NCI-H2171 treated with DMSO at 0.1 percent for 48 hours (cell line): ENCODE measurements at regions not wholly inside any gene's neighbourhood (a gene's known extent, or its start where the extent isn't known, plus 50 kb on each side); places are given as distances from the start of the nearest gene placed in this dataset.
A peak's percentile ranks its signal among the peaks of the same experiment; 100 is the strongest.

ENCODE experiments used
- DNase-seq: peaks from one replicate; lab custom pipeline; 2025; lab: John Stamatoyannopoulos, UW

DNA sequence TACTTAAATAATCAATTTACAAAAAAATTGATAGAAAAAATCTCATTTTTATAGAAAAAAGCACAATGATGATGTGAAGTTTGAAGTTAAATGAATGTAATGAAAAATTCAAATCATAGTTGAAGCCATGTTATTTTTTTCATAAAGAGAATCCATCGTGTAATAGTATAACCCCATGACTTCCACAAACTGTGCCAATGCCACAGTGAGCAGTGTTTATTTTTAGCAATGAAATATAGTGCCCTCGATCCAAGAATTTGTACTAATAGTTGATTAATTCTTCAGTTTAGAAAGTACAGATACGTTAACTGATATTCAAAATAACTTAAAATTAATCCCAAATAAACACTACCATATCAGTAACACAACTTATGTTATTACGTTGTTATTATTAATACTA lies 225.9 kb downstream of the PTPRC start:
- DNase-seq = no peak

DNA sequence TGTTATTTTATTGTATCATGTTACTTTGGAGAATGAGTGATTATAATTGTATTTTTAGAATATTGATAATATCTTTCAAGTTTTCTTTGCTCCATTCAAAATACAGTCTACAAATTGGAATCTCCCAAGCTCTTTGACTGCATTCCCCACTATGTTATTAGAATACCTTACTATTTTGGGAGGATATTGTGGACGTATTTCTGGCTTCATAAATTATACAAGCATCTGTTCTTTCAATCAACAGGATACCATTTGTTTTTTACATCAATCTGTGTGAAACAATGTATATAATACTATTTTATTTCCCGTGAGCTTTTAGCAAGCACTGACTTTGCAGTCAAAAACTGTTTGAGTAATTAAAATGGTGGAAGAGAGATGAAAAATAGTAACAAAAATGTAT lies 226.5 kb downstream of the PTPRC start:
- DNase-seq = no peak

DNA sequence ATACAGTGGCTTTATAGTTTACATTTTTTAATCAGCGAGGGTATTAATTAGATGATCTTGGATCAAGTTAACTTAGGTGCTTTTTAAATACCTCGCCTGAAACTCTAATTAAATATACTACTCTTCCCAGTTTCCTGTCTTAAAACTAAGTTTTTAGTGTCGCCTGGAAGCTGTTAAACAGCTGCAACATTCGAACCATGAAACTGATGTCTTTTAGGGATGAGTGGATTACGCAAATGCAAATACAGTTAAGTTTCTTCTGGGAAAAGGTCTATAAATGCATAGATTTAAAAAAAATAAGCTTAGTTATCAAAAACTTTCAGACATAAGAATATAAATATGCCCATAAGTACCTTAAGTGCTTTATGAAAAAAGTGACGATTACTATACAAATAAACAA lies 228.3 kb downstream of the PTPRC start:
- DNase-seq = no peak

DNA sequence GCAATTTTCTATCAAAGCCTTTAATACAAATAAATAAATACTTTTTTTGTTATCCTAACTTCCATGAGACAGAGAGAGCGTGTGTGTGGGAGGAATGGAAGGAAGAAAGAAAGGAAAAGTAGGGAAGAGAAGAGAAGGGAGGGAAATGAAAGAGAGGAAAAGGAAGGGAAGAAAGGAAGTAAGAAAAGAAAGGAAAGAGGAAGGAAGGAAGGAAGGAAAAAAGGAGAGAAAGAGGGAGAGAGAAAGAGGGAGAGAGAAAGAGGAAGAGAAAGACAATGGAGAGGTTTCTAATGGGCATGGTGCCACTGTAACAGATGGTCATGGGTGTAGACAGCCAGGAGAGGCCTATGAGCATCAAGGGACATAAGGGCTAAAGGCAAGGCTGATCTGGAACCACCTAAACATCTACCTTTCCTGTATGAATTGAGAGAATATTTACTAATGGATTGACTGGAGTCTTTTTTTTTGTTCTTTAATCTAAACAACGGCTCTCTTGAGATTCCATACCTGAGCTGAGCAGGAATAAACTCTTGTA lies 234.9 kb downstream of the PTPRC start:
- DNase-seq = peak; percentile 38

DNA sequence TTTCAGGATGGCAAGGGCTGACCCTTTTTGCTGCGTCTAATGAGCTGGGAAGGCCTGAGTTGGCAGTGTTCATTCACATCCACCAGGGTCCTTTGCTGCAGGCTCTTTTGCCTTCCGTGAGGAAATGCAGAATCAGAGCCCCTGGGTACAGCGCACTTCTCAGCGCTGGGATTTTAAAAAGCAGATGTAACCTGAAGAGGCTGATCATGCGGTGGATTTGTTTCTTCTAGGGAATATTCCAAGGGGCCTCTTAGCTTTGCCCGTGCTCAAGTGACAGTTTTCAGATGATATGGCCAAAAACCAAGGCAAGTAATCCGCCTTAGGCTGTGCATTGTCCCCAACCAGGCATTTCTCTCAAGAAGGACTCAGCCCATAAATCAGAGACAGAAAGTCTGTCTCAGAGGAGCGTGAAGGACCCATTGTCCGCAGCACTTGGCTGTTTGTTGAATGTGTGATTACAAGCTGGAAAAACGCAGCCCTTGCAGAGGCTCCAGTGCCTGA lies 237.6 kb downstream of the PTPRC start:
- DNase-seq = no peak

DNA sequence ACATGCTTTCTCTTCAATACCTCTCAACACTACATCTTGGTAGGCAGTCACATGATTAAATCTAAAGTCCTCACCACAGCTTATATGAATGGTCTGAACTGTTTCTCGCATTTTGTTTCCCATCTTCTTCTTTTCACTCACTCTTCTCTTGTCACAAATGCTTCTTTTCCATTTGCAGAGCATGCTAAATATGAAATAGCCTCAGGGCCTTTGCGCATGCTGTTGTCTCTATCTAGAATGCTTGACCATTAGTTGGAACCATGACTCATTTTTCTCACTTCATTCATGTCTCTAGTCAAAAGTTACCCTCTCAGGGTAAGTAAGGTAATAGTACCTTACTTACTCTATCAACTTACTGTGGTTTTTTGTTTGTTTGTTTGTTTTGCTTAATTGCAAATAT lies 239.7 kb downstream of the PTPRC start:
- no peak for DNase-seq

DNA sequence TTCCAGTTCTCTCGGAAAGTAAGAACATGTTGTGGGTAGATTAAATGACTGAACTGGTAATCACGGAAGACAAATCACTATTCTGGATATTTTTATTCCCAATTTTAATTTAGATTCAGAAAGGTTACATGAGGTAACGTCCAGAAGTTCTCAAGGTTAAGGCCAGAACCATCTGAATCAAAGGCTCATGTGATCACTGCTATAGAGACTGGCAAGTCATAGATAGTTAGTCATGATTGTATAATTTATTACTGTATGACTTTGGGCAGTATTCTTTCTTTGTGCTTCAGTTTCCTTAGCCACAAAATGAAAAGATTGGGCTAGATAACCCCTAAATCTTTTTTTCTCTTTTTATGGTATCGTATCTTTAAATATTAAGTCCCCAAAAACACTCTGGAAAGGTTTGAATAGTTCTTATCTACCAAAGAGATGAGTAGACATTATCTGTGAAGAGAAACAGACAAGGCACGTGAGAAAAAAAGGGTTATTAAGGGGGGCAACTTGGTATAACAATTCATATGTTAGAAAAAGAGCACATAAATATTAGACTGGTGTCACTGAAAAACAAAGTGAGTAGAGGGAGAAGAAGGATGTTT lies 241.0 kb downstream of the PTPRC start:
- no peak for DNase-seq

DNA sequence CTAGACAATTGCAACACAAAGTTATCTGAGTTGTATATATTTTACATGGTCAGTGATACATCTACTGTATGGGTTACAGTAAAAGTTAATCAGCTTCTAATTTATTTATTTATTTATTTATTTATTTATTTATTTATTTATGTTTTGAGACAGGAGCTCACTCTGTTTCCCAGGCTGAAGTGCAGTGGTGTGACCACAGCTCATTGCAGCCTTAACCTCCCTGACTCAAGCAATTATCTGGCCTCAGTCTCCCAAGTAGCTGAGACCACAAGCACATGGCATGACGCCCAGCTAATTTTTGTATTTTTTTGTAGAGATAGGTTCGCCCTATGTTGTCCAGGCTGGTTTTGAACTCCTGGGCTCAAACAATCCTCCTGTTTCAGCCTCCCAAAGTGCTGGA lies 241.6 kb downstream of the PTPRC start:
- DNase-seq = no peak

DNA sequence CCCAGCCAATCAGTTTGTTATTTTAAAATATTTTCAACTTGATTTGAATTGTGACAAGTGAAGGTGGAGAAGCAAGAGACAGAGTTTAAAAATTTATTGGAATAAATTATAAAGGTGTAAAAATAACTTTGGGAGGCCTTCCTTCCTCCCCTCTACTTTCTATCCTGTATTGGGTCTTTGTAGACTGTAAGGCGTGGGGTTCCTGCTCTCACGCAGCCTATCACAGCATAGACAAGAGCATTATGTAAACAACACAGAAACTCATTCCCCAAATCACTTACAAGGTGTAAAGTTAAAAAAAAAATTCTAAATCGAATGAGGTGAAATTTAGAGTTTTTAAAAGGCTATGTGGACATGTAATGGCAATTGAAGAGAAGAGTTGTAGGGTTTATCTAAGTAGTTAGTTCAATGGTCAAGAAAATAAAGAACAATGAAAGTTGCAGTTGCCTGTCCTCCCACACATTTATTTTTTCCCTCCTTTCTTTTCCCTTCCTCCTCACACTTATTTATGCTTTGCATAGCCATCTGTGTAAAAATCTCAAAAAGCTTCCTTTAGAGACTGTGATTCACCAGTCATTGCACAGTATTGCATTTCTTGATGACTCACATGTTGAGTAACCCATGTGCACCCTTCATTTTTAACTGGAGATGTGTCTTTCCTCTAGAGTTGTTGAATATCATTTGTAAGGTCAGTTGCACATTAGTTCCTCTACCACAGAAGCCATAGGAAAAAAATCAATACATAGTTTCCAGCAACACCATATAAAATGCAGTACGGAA lies 242.2 kb downstream of the PTPRC start:
- no peak for DNase-seq

DNA sequence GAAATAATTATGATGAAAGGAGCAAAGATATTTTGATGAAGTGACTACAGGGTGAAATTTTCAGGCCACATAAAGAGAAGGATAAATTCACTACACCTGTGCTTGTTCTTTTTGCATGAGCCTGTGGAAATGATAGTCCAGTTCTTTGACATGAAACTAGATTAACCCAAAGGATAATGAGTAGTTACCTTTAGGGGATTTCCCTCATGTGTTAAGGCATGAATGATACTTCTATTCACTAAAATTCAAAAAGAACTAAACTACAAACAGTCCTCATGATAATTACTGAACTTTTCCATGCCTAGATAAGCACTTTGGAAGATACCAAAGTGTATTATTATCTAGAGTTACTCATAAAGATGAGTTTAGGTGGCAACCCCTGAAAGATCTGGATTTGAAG lies 244.3 kb downstream of the PTPRC start:
- no peak for DNase-seq

DNA sequence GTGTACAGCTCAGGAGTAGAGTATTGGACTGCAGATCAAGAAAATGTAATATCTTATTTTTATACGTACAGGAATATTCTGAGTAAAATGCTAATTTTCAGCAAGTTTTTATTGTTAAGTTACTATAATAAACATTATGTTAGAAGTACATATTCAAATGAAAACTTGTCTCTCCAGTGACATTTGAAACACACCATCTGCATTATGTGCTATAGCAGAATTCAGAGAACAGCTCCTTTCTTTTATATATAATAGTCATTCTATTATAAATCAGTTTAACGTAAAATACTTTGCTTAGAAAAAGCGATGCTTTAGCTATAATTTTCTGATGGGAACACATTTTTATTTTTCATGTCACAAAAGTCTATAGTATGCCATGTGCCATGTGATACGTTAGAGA lies 249.0 kb downstream of the PTPRC start:
- DNase-seq = no peak

DNA sequence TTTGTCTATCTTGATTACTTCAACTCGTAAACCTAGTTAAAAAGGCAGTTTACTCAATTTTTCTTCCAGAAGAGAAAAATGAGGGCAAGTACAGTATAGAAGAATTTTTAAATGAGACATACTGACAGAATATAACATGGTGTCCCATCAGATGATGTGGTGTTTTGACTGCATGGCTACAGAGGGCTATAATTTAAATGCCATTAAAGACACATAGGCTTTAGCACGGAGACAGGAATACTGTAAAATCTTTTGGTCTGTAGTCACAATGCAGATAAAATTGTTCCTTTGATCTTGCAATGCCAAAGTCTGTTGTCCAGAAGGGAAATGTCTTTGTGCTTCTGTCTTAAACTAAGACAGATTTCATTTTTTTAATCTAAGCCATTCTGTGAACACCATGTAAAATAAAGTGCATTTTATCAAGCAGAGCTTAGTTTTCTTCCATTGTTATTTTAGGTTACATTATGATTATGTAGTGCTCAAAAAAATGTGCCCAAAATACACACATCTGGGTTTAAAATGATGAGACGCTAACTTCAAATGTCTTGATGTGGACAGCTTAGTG lies 249.6 kb downstream of the PTPRC start:
- DNase-seq = no peak

DNA sequence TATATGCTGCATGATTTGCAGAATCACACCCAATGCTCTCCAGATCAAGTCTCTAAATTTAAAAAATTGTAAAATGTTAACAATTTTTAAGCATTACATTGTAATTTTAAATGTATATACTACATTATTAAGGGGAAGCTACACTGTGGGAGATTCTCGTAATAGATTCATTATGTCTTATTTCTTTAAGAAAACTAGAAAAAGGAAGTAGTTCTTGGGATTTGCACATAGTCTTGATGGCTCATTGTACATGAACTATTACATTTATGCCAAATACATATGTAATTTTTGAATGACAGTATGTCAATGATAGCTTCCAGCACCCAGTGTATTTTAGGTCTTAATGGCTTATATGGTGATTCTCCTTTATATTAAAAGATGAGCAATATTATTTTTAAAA lies 250.3 kb downstream of the PTPRC start:
- no peak for DNase-seq

DNA sequence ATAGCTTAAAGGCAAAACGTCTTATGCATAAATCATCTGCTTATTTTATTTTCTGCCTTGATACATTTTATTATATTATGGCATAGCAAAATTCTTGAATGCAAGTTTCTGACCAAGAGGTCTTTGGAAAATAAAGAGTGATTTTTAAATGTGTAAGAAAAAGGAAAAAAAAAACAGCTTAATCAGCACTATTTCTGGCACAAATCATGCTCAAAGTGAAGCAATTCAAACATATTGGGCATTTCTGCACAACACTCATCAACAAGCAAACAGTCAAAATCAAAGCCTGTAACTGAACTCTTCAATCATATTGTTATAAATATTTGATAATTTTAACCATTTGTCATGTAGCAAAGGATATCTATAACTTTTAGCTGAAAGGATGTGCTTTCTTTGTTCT lies 250.9 kb downstream of the PTPRC start:
- no peak for DNase-seq

DNA sequence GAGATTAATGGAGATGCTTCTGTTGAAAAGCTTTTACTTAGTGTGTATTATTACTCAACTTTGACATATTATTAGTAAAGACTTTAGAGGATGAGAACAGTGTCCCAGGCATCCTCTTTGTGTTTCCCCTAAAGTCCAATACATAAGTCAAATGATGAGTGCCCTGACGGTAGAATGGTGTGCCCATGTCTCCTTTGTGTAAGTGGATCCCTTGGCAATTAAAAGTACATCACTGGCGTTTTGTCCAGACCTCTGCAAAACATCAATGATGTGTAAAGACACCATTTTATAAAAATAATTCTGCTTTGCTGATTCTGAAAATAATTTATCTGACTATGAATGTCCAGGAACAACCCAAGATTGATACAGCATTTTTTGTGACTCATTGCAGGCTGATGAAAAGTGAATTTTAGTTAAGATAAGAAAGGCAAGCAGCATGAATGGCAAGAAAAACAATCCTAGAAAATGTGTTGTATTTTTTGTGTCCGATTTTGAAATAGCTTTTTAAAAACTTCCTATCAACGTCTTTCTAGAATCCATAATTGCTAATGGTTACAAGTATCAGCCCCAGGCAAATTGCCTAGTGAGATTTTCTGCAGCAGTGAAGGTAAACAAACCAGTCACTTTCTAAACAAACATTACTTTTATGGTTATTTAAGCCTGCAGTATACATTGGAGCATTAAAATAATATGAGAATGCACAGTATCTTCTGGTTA lies 251.5 kb downstream of the PTPRC start:
- no peak for DNase-seq

DNA sequence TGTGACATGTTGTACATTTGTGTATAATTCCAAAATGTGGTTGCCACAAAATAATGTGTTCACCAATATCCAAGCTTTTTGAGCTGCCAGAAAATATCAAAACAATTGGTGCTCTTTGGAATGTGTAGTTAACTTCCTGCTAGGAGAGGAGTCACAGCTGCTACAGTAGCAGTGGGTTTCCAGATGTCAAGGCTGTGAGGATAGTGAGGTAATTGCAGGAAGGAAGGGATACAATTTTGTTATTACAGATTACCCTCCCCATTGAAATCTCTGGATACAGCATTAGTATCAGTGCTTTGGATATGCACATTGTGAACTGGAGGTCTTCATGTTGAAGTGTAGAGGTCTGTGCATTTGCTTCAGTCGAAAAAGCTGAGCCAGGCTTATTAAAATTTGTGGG lies 253.2 kb downstream of the PTPRC start:
- DNase-seq = no peak

DNA sequence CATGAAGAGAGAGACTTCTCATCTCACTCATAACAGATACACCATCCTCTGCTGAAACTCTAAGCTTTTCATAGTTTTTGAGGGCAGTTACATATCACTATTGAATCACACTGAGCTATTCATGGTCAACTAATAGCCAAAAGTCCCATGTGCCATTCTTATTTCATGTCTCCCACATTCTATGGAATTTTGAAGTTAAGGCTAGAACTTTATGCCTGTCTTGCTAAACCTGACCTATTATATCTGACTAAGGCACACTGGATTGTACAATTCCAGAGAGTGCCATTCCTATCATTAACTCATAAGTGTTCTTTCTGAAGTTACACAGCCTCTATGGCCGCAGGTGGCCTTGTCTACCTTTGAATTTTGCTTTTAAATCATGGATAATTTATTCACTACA lies 254.3 kb downstream of the PTPRC start:
- DNase-seq = no peak

DNA sequence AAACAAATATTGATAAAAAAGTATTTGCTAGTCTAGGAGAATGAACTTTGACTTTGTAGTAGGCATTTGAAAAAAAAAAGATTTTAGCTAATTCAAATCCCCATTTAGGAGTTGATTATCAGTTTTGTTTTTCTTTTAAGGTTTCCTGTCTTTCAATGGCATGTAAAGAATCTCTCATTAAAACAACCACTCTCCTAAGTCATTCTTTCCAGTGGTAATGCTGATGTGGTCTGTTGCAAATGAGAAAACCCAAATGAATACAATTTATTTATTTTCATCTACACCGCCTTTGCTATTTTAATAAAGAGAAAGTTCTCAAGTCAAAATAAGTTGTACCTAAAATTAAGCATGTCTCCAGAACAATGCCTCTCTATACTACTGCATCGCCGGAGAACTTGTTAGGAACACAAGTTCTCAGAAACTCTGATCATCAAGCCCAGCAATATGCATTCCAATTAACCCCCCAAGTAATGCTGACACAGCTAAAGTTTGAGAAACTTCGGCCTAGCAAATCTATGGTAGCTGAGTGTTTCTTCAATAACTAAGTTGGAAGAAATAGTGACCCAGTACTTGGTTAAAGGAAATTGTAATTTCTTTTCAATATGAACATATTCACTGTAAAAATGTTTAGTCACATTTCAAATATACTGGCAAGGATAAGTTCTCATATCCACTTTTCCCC lies 255.1 kb downstream of the PTPRC start:
- DNase-seq = no peak

DNA sequence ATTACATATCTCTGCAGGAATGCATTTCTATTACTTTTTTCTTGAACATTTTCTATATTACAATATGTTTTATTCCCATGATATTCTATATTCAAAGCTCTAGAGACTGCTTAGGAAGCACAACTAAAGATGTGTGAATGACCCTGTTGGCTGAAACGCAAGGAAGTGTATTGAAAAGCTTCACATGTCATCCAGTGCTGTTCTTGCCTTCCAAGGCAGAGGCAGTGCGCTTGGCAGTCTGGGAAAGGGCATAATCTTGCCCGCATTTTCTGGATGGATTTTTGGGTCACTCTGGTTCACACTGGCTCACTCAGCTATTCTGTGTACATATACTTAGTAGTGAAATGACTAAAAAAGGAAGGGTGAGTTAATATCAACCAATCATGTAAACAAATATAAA lies 262.4 kb downstream of the PTPRC start:
- no peak for DNase-seq

DNA sequence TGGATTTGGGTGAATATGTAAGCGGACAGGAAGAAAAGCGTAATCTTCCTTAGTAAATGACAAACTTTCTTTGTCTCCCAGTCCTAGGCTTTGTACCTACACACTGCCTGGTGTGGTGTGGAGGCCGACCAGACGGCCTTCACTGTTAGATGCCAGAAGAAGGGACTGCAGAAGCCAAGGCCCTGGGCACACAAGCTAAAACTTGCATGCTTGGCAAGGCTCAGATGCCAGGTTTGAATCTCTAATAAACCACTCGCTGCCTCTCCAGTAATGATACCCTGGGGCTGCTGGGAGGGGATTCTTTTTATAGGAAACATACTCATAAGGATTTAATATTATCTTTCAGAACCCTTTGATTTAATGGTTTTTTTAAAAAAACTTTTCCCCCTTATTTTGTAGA lies 263.8 kb downstream of the PTPRC start:
- DNase-seq = no peak

DNA sequence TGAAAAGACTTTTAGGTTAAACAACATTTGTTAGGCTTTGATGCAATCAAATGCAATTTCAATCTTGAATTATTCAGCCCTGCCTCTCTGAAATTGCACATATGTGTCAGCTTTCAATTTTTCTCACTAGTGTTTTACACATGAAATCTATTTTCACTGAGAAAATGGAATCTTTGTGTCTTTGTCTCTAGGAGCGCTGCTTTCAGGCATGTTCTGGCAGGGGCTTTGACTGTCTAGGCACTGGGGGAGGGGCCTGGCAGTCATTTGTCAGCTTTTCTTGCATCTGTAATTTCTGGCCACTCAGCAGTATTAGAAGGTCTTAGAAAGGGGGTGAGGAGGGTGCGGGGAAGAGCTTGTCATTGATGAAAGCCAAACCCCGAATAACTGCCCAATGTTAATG lies 264.4 kb downstream of the PTPRC start:
- DNase-seq = no peak

DNA sequence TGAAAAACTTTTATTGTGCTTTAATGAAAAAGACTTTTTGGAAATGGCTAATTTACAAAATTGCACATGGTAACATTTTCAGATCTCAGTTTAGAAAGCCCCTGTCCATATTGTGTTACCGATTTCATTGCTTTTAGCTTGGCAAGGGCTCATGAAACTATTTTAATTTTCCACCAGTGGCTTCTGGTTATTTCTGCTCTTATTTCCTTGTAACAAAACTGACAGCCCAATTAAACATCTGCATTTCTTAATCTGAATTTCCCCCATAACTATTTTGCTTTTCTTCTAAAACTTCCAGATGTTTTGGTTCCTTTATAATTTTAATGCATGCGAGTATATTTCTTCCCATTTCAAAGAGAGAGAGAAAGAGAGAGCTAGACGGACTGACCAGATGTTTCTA lies 264.8 kb downstream of the PTPRC start:
- no peak for DNase-seq
